RWPE2 (cell line): ENCODE measurements at regions not wholly inside any gene's neighbourhood (a gene's known extent, or its start where the extent isn't known, plus 50 kb on each side); places are given as distances from the start of the nearest gene placed in this dataset.

Experiments
- ATAC-seq: fragments of 200-7000 bp; cut with Tn5 transposase; 3 replicates; pipeline ENCODE4 v1.9.1; 2021; ENCODE audit warnings: low read depth
- DNase-seq: peaks from one replicate; pipeline ENCODE4 v3.0.0-alpha.2; 2020; ENCODE audit warnings: low spot score
- H3K27ac ChIP-seq: fragments of 450-650 bp; 2 replicates; pipeline ENCODE4 v1.5.1; 2017; ENCODE audit warnings: mild to moderate bottlenecking; ENCODE audit not compliant: poor library complexity, severe bottlenecking
- H3K27me3 ChIP-seq: fragments of 250-450 bp; sonication (Bioruptor Pico); 2 replicates; pipeline ENCODE4 v1.5.1; 2021; ENCODE audit warnings: mild to moderate bottlenecking, moderate library complexity; ENCODE audit not compliant: insufficient read depth, poor library complexity, severe bottlenecking
- H3K36me3 ChIP-seq: fragments of 250-450 bp; sonication (Bioruptor Pico); 2 replicates; pipeline ENCODE4 v1.5.1; 2020; ENCODE audit warnings: low read depth, mild to moderate bottlenecking, moderate library complexity
- H3K4me1 ChIP-seq: fragments of 250-450 bp; sonication (Bioruptor Pico); 2 replicates; pipeline ENCODE4 v1.5.1; 2021; ENCODE audit warnings: mild to moderate bottlenecking, moderate library complexity; ENCODE audit not compliant: insufficient read depth, poor library complexity, severe bottlenecking
- H3K4me3 ChIP-seq: fragments of 250-450 bp; sonication (Bioruptor Pico); 2 replicates; pipeline ENCODE4 v1.5.1; 2021; ENCODE audit warnings: mild to moderate bottlenecking, moderate library complexity; ENCODE audit not compliant: severe bottlenecking
- H3K9me3 ChIP-seq: fragments of 250-450 bp; sonication (Bioruptor Pico); 2 replicates; pipeline ENCODE4 v1.5.1; 2021; ENCODE audit warnings: mild to moderate bottlenecking, moderate library complexity; ENCODE audit not compliant: severe bottlenecking
- TF ChIP-seq, protein P1 (sequence below): fragments of 450-650 bp; IDR thresholded peaks from one replicate; pipeline ENCODE4 v1.5.1; 2017; ENCODE audit warnings: mild to moderate bottlenecking, moderate library complexity; ENCODE audit not compliant: poor library complexity, severe bottlenecking

DNA sequence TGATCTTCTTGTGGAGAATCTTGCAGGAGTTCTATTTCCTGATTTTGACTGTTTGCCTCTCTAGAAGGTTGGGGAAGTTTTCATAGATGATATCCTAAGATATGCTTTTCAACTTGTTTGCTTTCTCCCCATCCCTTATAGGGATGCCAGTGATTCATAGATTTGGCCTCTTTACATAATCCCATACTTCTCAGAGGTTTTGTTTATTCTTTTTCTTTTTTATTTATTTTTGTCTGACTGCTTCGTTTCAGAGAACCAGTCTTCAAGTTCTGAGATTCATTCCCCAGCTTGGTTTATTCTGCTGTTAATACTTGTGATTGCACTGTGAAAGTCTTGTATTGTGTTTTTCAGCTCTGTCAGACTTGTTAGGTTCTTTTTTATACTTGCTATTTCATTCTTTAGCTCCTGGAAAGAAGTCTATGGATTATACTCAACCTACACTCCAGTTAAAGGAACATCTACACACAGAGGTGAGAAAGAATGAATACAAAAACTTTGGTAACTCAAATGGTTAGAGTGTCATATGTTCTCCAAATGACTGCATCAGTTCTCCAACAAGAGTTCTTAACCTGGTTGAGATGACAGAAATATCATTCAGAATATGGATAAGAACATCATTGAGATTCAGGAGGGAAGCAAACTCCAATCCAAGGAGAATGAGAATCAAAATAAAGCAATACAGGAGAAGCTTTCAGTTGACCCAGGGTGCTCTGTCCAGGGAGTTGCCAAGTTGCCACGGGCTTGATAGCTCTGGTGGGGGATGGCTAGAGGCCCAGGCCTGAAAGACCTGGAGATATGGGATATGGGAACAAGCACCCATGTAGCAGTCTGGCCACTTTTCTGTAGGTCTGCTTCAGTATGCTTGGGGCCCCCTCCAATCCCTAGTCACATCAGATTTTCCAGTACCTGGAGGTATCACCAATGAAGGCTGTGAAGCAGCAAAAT lies 150.3 kb downstream of the AHR start:
- H3K27ac ChIP-seq: no peak overlapping the region
- peaks cover 2% of the 10 kb centered on the region for H3K9me3 ChIP-seq
- ATAC-seq: no peak
- H3K4me1 ChIP-seq: peaks cover 10% of the 10 kb centered on the region
- no peaks in the 10 kb centered on the region for H3K27me3 ChIP-seq
- no peaks in the 10 kb centered on the region for H3K36me3 ChIP-seq
- TF ChIP-seq, protein P1, sequence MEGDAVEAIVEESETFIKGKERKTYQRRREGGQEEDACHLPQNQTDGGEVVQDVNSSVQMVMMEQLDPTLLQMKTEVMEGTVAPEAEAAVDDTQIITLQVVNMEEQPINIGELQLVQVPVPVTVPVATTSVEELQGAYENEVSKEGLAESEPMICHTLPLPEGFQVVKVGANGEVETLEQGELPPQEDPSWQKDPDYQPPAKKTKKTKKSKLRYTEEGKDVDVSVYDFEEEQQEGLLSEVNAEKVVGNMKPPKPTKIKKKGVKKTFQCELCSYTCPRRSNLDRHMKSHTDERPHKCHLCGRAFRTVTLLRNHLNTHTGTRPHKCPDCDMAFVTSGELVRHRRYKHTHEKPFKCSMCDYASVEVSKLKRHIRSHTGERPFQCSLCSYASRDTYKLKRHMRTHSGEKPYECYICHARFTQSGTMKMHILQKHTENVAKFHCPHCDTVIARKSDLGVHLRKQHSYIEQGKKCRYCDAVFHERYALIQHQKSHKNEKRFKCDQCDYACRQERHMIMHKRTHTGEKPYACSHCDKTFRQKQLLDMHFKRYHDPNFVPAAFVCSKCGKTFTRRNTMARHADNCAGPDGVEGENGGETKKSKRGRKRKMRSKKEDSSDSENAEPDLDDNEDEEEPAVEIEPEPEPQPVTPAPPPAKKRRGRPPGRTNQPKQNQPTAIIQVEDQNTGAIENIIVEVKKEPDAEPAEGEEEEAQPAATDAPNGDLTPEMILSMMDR: no peak
- H3K4me3 ChIP-seq: no peak overlapping the region
- no peak for DNase-seq

DNA sequence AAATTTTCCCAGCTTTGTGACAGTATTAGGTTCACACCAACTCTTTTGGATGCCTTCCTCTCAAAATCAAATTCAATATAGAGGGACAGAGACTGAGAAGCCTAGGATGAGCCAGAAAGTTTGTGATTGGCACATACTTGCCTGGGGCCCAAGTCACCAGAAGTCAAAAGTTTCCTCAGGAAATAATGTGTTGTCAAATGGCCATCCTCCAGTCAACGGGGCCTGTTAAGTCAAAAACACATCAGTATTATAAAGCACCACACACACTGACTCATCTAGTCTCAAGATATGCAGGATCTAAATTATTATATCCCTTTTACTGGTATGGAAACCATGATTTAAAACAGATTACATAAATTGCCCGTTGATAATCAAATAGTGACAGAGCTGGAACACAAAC lies 158.1 kb downstream of the AHR start:
- no peak for DNase-seq
- Histone ChIP-seq H3K27ac (no peak overlapping the region), H3K4me1 (no peaks in the 10 kb centered on the region), H3K36me3 (no peaks in the 10 kb centered on the region), H3K4me3 (no peak overlapping the region), H3K9me3 (no peaks in the 10 kb centered on the region), H3K27me3 (no peaks in the 10 kb centered on the region)
- no peak for ATAC-seq
- TF ChIP-seq, protein P1: no peak

DNA sequence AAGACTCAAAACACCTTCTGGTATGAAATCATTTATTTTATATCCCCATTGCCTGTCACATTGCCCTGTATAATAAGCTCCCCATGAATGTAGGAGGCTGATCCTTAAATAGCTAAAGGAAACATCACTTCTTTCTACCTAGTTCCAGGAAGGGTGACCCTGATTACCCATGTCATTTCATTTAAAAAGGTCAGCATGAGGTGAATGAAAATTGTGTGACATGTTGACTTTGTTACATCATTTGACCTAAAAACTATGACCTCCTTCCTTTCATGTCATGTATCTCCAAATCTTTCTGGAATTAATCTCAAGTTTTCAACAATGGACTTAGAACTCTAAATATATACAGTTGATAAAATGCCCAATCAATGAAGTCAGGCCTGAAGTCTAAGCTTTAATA lies 161.5 kb downstream of the AHR start:
- H3K36me3 ChIP-seq: no peaks in the 10 kb centered on the region
- no peak overlapping the region for H3K4me3 ChIP-seq
- no peak overlapping the region for H3K27ac ChIP-seq
- TF ChIP-seq, protein P1: no peak
- H3K4me1 ChIP-seq: peaks cover 5% of the 10 kb centered on the region
- DNase-seq (no peak), ATAC-seq (no peak)
- no peaks in the 10 kb centered on the region for H3K9me3 ChIP-seq
- no peaks in the 10 kb centered on the region for H3K27me3 ChIP-seq

DNA sequence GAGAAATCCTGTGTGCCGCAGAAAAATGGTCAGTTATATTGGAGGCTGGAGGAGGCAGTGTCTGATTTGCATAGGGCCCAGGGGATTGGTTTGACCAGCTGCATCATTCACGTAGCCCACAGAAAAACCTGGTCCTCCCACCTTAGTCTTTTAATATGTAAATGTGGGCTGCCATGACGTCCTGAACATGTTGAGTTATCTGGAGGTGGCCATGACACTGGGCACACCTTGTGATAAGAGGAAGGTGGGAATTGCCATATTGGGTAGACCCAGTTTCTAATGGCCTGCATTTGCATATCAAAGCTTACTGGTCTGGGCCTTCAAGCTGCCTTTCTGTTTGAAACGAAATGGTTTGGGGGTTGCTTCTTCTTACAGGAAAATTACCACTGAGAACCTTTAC lies 162.2 kb downstream of the AHR start:
- H3K4me3 ChIP-seq: no peak overlapping the region
- no peaks in the 10 kb centered on the region for H3K9me3 ChIP-seq
- DNase-seq (no peak), ATAC-seq (no peak)
- no peak overlapping the region for H3K27ac ChIP-seq
- H3K36me3 ChIP-seq: no peaks in the 10 kb centered on the region
- no peaks in the 10 kb centered on the region for H3K27me3 ChIP-seq
- TF ChIP-seq, protein P1: no peak
- H3K4me1 ChIP-seq: peaks cover 5% of the 10 kb centered on the region

DNA sequence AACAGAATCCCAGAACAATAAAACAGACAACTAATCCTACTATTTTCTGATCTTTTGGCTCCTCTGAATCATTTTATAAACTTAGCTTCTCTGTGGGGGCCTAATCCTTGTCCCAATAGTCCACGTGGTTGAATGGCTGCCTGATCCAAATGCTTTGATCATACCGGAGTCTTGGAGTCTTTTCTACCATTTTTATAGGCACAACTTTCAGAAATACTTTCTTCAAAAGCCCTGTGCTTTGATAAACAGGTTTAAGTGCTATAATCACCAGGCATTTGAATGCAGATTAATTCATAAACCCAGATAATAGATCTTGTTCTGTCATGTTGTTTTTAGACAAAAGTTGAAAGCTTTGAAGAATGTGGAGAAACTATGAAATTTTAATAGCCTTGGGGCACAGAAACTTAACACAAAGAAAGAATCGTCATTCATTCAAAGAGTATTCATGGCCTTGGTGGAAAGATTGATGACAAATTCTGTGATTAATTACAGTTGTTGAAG lies 163.7 kb downstream of the AHR start:
- peak overlapping the region; percentile 41 for H3K27ac ChIP-seq
- no peak for DNase-seq
- no peaks in the 10 kb centered on the region for H3K9me3 ChIP-seq
- no peaks in the 10 kb centered on the region for H3K36me3 ChIP-seq
- no peak; the same call in 2 of the 3 replicates for ATAC-seq
- no peak overlapping the region for H3K4me3 ChIP-seq
- no peaks in the 10 kb centered on the region for H3K27me3 ChIP-seq
- H3K4me1 ChIP-seq: peaks cover 5% of the 10 kb centered on the region
- TF ChIP-seq, protein P1: no peak
